CD4-positive, alpha-beta T cell treated with Interleukin-6 at 100 ng/mL for 8 hours (primary cell): ENCODE measurements at regions not wholly inside any gene's neighbourhood (a gene's known extent, or its start where the extent isn't known, plus 50 kb on each side); places are given as distances from the start of the nearest gene placed in this dataset.

Experiments used
- DNase-seq: peaks from one replicate; pipeline ENCODE4 v3.0.0-alpha.2; 2020; ENCODE audit warnings: mixed read lengths, low spot score

GRCh38 chr4:122512430-122512829 lies 55.9 kb upstream of the IL2 start:
- DNase-seq, result no peak

- peak; percentile 3 for DNase-seq
Observed at GRCh38 chr4:122508083-122508482, 51.6 kb upstream of the IL2 start.
